Neuronal stem cell (in vitro differentiated cells): ENCODE measurements at regions not wholly inside any gene's neighbourhood (a gene's known extent, or its start where the extent isn't known, plus 50 kb on each side); places are given as distances from the start of the nearest gene placed in this dataset.

Experiments
- DNase-seq: peaks from one replicate; pipeline ENCODE4 v3.0.0-alpha.2; 2013; ENCODE audit warnings: low spot score
- H2AFZ ChIP-seq: one replicate; pipeline ENCODE4 v1.6.1; 2013; ENCODE audit warnings: mild to moderate bottlenecking, low read length, inconsistent platforms
- H2AK5ac ChIP-seq: 2 replicates; pipeline ENCODE4 v1.6.1; 2013; ENCODE audit warnings: low read depth, mild to moderate bottlenecking, inconsistent platforms, low read length, moderate library complexity, mixed read lengths
- H2BK120ac ChIP-seq: 2 replicates; pipeline ENCODE4 v1.6.1; 2013; ENCODE audit warnings: low read depth, mild to moderate bottlenecking, inconsistent platforms, low read length, moderate library complexity, mixed read lengths
- H2BK12ac ChIP-seq: one replicate; pipeline ENCODE4 v1.6.1; 2013; ENCODE audit warnings: low read length, inconsistent platforms
- H2BK15ac ChIP-seq: 2 replicates; pipeline ENCODE4 v1.6.1; 2013; ENCODE audit warnings: mild to moderate bottlenecking, low read length, inconsistent platforms, mixed read lengths
- H2BK5ac ChIP-seq: one replicate; pipeline ENCODE4 v1.6.1; 2013; ENCODE audit warnings: inconsistent platforms, mild to moderate bottlenecking, low read length, moderate library complexity
- H3K14ac ChIP-seq: one replicate; pipeline ENCODE4 v1.6.1; 2013; ENCODE audit warnings: low read length, inconsistent platforms
- H3K18ac ChIP-seq: 2 replicates; pipeline ENCODE4 v1.6.1; 2013; ENCODE audit warnings: low read length, inconsistent platforms
- H3K23ac ChIP-seq: 2 replicates; pipeline ENCODE4 v1.6.1; 2013; ENCODE audit warnings: low read depth, mild to moderate bottlenecking, mixed read lengths, low read length, inconsistent platforms; ENCODE audit not compliant: poor library complexity
- H3K27ac ChIP-seq: replicated peaks from 3 replicates; pipeline ENCODE4 v1.5.1; 2013; ENCODE audit warnings: low read length, inconsistent platforms
- H3K27me3 ChIP-seq, 3 experiments: 2 replicates each; pipeline ENCODE4 v1.6.1; 2013; ENCODE audit warnings: low read length in 3 of 3, mild to moderate bottlenecking in 2 of 3, inconsistent platforms in 1 of 3, low read depth in 1 of 3, mixed read lengths in 1 of 3, moderate library complexity in 1 of 3; ENCODE audit not compliant: control insufficient read depth in 3 of 3, insufficient read depth in 3 of 3
- H3K36me3 ChIP-seq, 2 donors: replicated peaks in 1 of 2; 2 replicates each; pipeline ENCODE4 v1.6.1; 2013; ENCODE audit warnings: low read length in 2 of 2; ENCODE audit not compliant: control insufficient read depth in 2 of 2, insufficient read depth in 2 of 2
- H3K4ac ChIP-seq: 2 replicates; pipeline ENCODE4 v1.6.1; 2013; ENCODE audit warnings: inconsistent platforms, mild to moderate bottlenecking, low read length, moderate library complexity
- H3K4me1 ChIP-seq, 2 donors: 1 replicate in 1 of 2; 2 replicates in 1 of 2; pipeline ENCODE4 v1.6.1; 2013; ENCODE audit warnings: low read length in 2 of 2, low read depth in 1 of 2; ENCODE audit not compliant: control insufficient read depth in 2 of 2, insufficient read depth in 1 of 2
- H3K4me2 ChIP-seq: one replicate; pipeline ENCODE4 v1.6.1; 2013; ENCODE audit warnings: mild to moderate bottlenecking, low read length, inconsistent platforms; ENCODE audit not compliant: insufficient read depth, poor library complexity, severe bottlenecking
- H3K4me3 ChIP-seq, 2 donors: 2 replicates each; pipeline ENCODE4 v1.5.1; 2013; ENCODE audit warnings: low read length in 2 of 2, mild to moderate bottlenecking in 2 of 2, inconsistent platforms in 1 of 2, moderate library complexity in 1 of 2
- H3K79me1 ChIP-seq: one replicate; pipeline ENCODE4 v1.6.1; 2013; ENCODE audit warnings: low read depth, mild to moderate bottlenecking, inconsistent platforms, low read length, moderate library complexity
- H3K9ac ChIP-seq: one replicate; pipeline ENCODE4 v1.6.1; 2013; ENCODE audit warnings: mild to moderate bottlenecking, low read depth, low read length, inconsistent platforms; ENCODE audit not compliant: poor library complexity
- H3K9me3 ChIP-seq, 2 donors: replicated peaks in 1 of 2; 2 replicates each; pipeline versions ENCODE3 to v1.6.1; 2013; ENCODE audit warnings: low read length in 2 of 2, mild to moderate bottlenecking in 2 of 2, inconsistent platforms in 1 of 2, low read depth in 1 of 2, mixed read lengths in 1 of 2, moderate library complexity in 1 of 2; ENCODE audit not compliant: control insufficient read depth in 2 of 2, insufficient read depth in 1 of 2
- H4K8ac ChIP-seq: one replicate; pipeline ENCODE4 v1.6.1; 2013; ENCODE audit warnings: low read depth, mild to moderate bottlenecking, inconsistent platforms, low read length, moderate library complexity
- H4K91ac ChIP-seq: one replicate; pipeline ENCODE4 v1.6.1; 2013; ENCODE audit warnings: low read length, low read depth, mild to moderate bottlenecking, inconsistent platforms; ENCODE audit not compliant: poor library complexity
- WGBS, 2 donors: extraction: QIAGEN DNeasy Blood & Tissue Kit; methylation state at CpG; one replicate each; pipeline ENCODE4 v1.1.7; 2013; ENCODE audit warnings: missing lambda C conversion rate in 2 of 2, mixed read lengths in 1 of 2; ENCODE audit not compliant: insufficient read length in 2 of 2, insufficient replicate concordance in 1 of 2; ENCODE audit errors: extremely low coverage in 2 of 2; 5-methylcytosine and 5-hydroxymethylcytosine counted together

- no peaks in the 10 kb centered on the region for H3K4me1 ChIP-seq
- DNase-seq, result no peak
- H3K4ac ChIP-seq, result no peak overlapping the region
- H2AFZ ChIP-seq, result no peak overlapping the region
- no peak overlapping the region for H3K27ac ChIP-seq
- no peaks in the 10 kb centered on the region for H3K9me3 ChIP-seq
- H2AK5ac ChIP-seq, result no peak overlapping the region
- H4K91ac ChIP-seq, result no peak overlapping the region
- H3K4me3 ChIP-seq, result no peak overlapping the region
- no peaks in the 10 kb centered on the region for H3K79me1 ChIP-seq
- no peak overlapping the region for H3K18ac ChIP-seq
- no peak overlapping the region for H3K14ac ChIP-seq
- no peaks in the 10 kb centered on the region for H3K36me3 ChIP-seq
- no peak overlapping the region for H3K4me2 ChIP-seq
- no CpG with 5 or more reads among the region's 5 CpGs for WGBS, 2 donors
- no peak overlapping the region for H3K9ac ChIP-seq
- no peak overlapping the region for H4K8ac ChIP-seq
- no peaks in the 10 kb centered on the region for H3K27me3 ChIP-seq
- H3K23ac ChIP-seq, result no peak overlapping the region
- no peak overlapping the region for H2BK15ac ChIP-seq
- H2BK120ac ChIP-seq, result no peak overlapping the region
- H2BK12ac ChIP-seq, result no peak overlapping the region
- no peak overlapping the region for H2BK5ac ChIP-seq
Measured at GRCh38 chr2:60096556-60096955, 456.9 kb downstream of the BCL11A start.

- H3K23ac ChIP-seq, result no peak overlapping the region
- no peak overlapping the region for H2BK5ac ChIP-seq
- H3K27me3 ChIP-seq, result no peaks in the 10 kb centered on the region
- H2AFZ ChIP-seq, result no peak overlapping the region
- H3K36me3 ChIP-seq, result no peaks in the 10 kb centered on the region
- no peak overlapping the region for H2BK120ac ChIP-seq
- H2AK5ac ChIP-seq, result no peak overlapping the region
- H3K4me1 ChIP-seq, result no peaks in the 10 kb centered on the region
- H2BK12ac ChIP-seq, result no peak overlapping the region
- no peak overlapping the region for H3K4me3 ChIP-seq
- no peak overlapping the region for H3K4me2 ChIP-seq
- no peak overlapping the region for H3K27ac ChIP-seq
- no peak overlapping the region for H4K91ac ChIP-seq
- H2BK15ac ChIP-seq, result no peak overlapping the region
- H3K18ac ChIP-seq, result no peak overlapping the region
- no peak overlapping the region for H4K8ac ChIP-seq
- DNase-seq, result no peak
- no peak overlapping the region for H3K9ac ChIP-seq
- H3K79me1 ChIP-seq, result no peaks in the 10 kb centered on the region
- H3K9me3 ChIP-seq, result no peaks in the 10 kb centered on the region
- no CpG with 5 or more reads among the region's 2 CpGs for WGBS, 2 donors
- no peak overlapping the region for H3K4ac ChIP-seq
- no peak overlapping the region for H3K14ac ChIP-seq
Measured at GRCh38 chr2:60095903-60096302, 457.6 kb downstream of the BCL11A start.

GRCh38 chr2:60095202-60095815, 458.1 kb downstream of the BCL11A start:
- no peak overlapping the region for H3K27ac ChIP-seq

GRCh38 chr2:60094450-60094929, 459.0 kb downstream of the BCL11A start:
- no peak overlapping the region for H2BK120ac ChIP-seq
- no peak overlapping the region for H3K4me3 ChIP-seq
- no peak overlapping the region for H2AK5ac ChIP-seq
- H3K27ac ChIP-seq, result no peak overlapping the region
- H3K14ac ChIP-seq, result no peak overlapping the region
- H3K79me1 ChIP-seq, result no peaks in the 10 kb centered on the region
- DNase-seq, result no peak
- no peaks in the 10 kb centered on the region for H3K27me3 ChIP-seq
- H3K4me1 ChIP-seq, result no peaks in the 10 kb centered on the region
- no peak overlapping the region for H4K91ac ChIP-seq
- H3K18ac ChIP-seq, result no peak overlapping the region
- H2BK12ac ChIP-seq, result no peak overlapping the region
- no peak overlapping the region for H2BK15ac ChIP-seq
- no peak overlapping the region for H2AFZ ChIP-seq
- H4K8ac ChIP-seq, result no peak overlapping the region
- H3K4ac ChIP-seq, result no peak overlapping the region
- H3K4me2 ChIP-seq, result no peak overlapping the region
- H2BK5ac ChIP-seq, result no peak overlapping the region
- no peak overlapping the region for H3K23ac ChIP-seq
- no CpG with 5 or more reads among the region's 3 CpGs for WGBS, 2 donors
- no peaks in the 10 kb centered on the region for H3K9me3 ChIP-seq
- H3K9ac ChIP-seq, result no peak overlapping the region
- H3K36me3 ChIP-seq, result no peaks in the 10 kb centered on the region

More at GRCh38 chr2:60095202-60095815, 458.1 kb downstream of the BCL11A start:
- Histone ChIP-seq H3K27me3 (no peaks in the 10 kb centered on the region), H3K4me1 (no peaks in the 10 kb centered on the region), H3K4me3 (no peak overlapping the region), H2BK15ac (no peak overlapping the region), H2AK5ac (no peak overlapping the region), H3K36me3 (no peaks in the 10 kb centered on the region), H4K8ac (no peak overlapping the region), H3K9me3 (no peaks in the 10 kb centered on the region), H2BK12ac (no peak overlapping the region), H4K91ac (no peak overlapping the region), H3K23ac (no peak overlapping the region), H2BK5ac (no peak overlapping the region), H3K14ac (no peak overlapping the region), H2AFZ (no peak overlapping the region), H3K79me1 (no peaks in the 10 kb centered on the region), H3K4ac (no peak overlapping the region), H3K9ac (no peak overlapping the region), H2BK120ac (no peak overlapping the region), H3K18ac (no peak overlapping the region), H3K4me2 (no peak overlapping the region)
- WGBS, 2 donors, result no CpG with 5 or more reads among the region's 2 CpGs
- DNase-seq, result no peak
